ENCODE measurements at regions not wholly inside any gene's neighbourhood (a gene's known extent, or its start where the extent isn't known, plus 50 kb on each side); places are given as distances from the start of the nearest gene placed in this dataset.
A peak's percentile ranks its signal among the peaks of the same experiment; 100 is the strongest.
"Not testable (repeated sequence)": the region's sequence is repeated elsewhere in the genome, so short reads cannot be mapped to it uniquely, and the experiment has no call there.

GRCh38 chr10:10758306-10758705 is 259.4 kb upstream of the CELF2 start:
- no peak for TF ChIP-seq CTCF (IDR thresholded peaks at IDR 0.05; ENCODE audit: low read depth, low read length)
- DNase-seq (ENCODE audit: low read depth in 2 of 2), result peak in 1 of 2 donors; percentile 1
- H3K4me3 ChIP-seq (replicated peaks in 1 of 2; ENCODE audit: low read depth in 2 of 2, low read length in 2 of 2), result no peak overlapping the region

GRCh38 chr10:10759806-10760205 is 257.9 kb upstream of the CELF2 start:
- DNase-seq (ENCODE audit: low read depth in 2 of 2); H3K4me3 ChIP-seq (replicated peaks in 1 of 2; ENCODE audit: low read depth in 2 of 2, low read length in 2 of 2): not testable (repeated sequence)

- H3K4me3 ChIP-seq (replicated peaks in 1 of 2; ENCODE audit: low read depth in 2 of 2, low read length in 2 of 2), result no peak overlapping the region
- no peak for TF ChIP-seq CTCF (IDR thresholded peaks at IDR 0.05; ENCODE audit: low read depth, low read length)
- DNase-seq (ENCODE audit: low read depth in 2 of 2), result no peak
These were observed 252.7 kb upstream of the CELF2 start for GRCh38 chr10:10765017-10765416.

- H3K4me3 ChIP-seq (replicated peaks in 1 of 2; ENCODE audit: low read depth in 2 of 2, low read length in 2 of 2), result no peak overlapping the region
- DNase-seq (ENCODE audit: low read depth in 2 of 2), result no peak
- no peak for TF ChIP-seq CTCF (IDR thresholded peaks at IDR 0.05; ENCODE audit: low read depth, low read length)
These were observed 245.3 kb upstream of the CELF2 start for GRCh38 chr10:10772411-10772810.

- no peak overlapping the region for H3K4me3 ChIP-seq (replicated peaks in 1 of 2; ENCODE audit: low read depth in 2 of 2, low read length in 2 of 2)
- no peak for TF ChIP-seq CTCF (IDR thresholded peaks at IDR 0.05; ENCODE audit: low read depth, low read length)
These were observed 244.7 kb upstream of the CELF2 start for GRCh38 chr10:10772874-10773508.

GRCh38 chr10:10774416-10774815 is 243.3 kb upstream of the CELF2 start:
- DNase-seq (ENCODE audit: low read depth in 2 of 2), result no peak
- no peak overlapping the region for H3K4me3 ChIP-seq (replicated peaks in 1 of 2; ENCODE audit: low read depth in 2 of 2, low read length in 2 of 2)
- no peak for TF ChIP-seq CTCF (IDR thresholded peaks at IDR 0.05; ENCODE audit: low read depth, low read length)

More at GRCh38 chr10:10772874-10773508, 244.7 kb upstream of the CELF2 start:
- no peak for DNase-seq (ENCODE audit: low read depth in 2 of 2)

GRCh38 chr10:10776363-10776762 is 241.3 kb upstream of the CELF2 start:
- DNase-seq (ENCODE audit: low read depth in 2 of 2), result no peak
- TF ChIP-seq CTCF (IDR thresholded peaks at IDR 0.05; ENCODE audit: low read depth, low read length), result no peak
- H3K4me3 ChIP-seq (replicated peaks in 1 of 2; ENCODE audit: low read depth in 2 of 2, low read length in 2 of 2), result no peak overlapping the region
